NCI-H1417 (cell line): ENCODE measurements at regions not wholly inside any gene's neighbourhood (a gene's known extent, or its start where the extent isn't known, plus 50 kb on each side); places are given as distances from the start of the nearest gene placed in this dataset.
"Not testable (repeated sequence)": the region's sequence is repeated elsewhere in the genome, so short reads cannot be mapped to it uniquely, and the experiment has no call there.

Experiments used
- DNase-seq, 3 experiments: peaks; one replicate each; lab custom pipeline; 2025; lab: John Stamatoyannopoulos, UW

DNA sequence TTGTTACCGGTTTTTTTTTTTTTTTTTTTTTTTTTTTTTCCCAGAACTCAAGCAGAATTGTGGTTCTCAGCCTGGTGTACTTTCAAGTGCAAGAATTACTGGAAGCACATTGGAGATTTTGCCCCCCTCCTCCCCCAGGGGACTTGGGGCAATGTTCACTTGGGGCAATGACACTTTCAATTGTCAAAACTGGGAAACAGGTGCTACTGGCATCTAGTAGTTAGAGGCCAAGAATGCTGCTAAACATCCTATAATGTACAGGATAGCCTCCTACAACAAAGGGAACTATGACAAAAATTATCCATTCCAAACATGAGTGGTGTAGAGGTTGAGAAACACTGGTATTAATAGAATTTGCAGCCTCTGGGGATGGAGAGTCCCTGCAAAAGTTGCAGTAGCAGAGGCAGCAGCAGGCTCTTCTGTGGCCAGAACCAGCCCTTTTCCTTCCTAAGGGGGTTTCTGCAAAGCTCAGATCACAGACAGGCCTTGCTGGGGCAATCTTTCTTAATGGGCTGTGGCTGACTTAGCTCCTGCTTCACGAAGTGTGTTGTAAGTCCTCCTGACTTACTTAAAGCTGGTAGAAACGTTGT is 144.3 kb upstream of the MRPS22 start:
- DNase-seq = no peak

DNA sequence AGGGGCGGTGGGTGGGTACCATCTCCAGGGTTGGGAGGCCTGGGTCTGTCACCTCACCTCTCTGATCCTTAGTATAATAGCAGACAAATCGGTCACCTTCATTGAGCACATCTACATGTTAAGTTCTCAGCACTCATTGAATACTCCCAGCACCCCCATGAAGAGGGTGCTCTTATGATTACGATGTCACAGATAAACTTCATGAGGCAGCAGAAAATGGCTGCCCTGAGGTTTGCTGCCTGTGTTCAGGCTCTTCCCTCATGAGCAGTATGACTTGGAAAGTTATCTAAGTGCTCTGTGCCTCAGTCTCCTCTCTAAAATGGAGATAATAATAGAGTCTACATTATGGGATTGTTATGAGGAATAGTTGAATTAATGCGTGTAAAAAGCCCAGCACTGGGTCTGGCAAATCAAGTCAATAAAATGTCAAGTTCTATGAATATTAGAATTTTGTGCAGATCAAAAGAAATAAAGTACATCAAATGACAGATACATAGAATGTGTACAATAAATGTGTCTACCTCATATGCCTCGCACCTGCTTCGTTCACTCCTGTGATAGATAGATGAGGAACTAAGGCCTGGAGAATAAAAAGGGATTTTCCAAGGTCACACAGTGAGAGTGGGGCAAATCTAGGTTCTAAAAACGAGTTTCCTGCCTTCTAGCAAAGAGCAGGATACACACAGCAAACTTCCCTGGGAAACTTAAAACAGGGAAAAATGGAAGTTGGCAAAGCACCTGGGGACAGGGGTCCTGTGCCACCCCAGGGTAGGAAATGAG is 142.2 kb upstream of the MRPS22 start:
- no peak for DNase-seq

DNA sequence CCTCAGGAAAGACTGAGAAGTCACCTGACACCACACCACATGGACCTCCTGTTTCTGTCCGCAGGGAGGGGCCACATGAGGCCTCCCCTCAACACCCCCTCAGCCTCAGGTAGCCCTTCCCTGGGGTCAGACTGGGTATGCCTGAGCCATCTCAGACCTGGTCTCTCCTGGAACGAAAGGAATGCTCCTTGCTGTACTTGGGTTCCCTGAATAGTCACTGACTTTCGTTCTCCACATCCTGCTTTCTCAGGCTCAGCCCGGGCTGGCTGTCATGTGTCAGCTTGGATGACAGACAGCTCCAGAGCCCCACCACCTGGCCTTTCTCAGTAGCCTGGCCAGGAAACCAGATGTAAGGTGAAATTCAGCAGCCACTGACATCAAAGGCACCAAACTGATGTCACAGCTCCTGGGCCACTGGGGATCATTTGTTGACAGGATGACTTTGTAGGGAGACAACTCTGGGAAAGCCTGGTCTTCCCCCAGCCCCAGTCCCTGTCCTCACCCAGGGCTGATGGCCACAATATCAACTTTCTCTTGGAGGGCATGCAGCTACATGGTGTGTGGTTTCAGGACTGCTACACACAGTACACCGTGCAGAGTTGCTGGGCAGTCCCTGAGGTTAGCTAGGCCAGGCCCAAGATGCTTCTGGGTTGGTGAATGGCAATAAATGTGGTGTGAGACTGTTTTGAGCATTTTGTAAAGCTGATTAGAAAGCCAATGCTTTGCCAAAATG is 141.4 kb upstream of the MRPS22 start:
- DNase-seq = peak in 2 of 3 experiments; percentile 21 to 42

DNA sequence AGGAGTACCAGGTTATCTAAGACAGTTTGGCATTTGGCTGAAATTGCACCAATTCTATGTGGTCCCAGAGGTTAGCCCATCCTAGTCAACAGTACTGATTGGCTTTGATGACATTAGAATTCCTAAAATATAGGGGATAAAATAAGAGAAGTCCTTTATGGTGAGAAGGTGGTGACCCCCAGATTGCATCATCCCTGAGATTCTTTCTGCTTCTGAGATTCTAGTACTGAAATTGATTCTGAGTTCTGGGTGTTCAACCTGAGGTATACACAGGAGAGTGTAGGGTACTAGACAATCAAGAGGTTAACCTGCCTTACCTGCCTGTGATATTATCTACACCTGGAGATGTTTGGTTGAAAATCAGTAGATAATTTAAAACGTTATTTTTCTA is 140.9 kb upstream of the MRPS22 start:
- no peak for DNase-seq

DNA sequence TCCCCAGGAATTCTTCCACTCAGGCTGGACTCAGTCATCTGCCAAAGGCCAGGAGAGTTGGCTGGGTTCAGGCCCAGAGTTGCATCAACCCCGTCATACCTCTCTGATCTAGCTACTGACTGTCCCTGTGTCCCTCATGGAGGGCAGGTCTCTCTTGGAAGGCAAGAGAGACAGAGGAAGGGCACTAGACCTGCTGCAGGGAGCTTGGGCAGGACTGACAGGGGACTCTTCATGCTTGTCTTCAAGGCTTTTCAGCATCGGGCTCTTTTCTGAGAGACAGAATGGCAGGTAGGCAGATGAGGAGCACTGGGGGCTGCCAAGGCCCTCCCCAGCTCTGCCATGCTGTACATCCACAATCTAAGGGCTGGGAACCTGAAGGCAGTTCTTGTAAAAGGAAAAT is 140.1 kb upstream of the MRPS22 start:
- no peak for DNase-seq

DNA sequence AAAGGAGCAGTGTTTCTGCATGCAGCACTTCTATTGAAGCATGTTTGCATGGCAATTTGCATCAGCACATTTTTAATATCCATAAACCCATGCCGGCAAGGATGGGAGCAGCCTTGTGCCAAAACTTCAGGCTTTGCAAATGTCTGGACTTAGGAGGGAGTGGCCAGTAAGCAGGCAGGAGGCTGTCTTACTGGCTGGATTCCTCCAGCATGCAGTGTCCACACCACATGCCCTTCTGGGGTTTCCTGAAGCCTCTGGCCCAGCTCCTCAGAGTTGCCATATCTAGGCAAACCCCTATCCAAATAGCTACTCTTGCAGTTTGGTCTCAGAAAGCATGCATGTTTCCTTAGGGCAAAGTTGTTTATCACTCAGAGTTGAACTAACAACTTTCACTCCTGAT is 139.1 kb upstream of the MRPS22 start:
- no peak for DNase-seq

DNA sequence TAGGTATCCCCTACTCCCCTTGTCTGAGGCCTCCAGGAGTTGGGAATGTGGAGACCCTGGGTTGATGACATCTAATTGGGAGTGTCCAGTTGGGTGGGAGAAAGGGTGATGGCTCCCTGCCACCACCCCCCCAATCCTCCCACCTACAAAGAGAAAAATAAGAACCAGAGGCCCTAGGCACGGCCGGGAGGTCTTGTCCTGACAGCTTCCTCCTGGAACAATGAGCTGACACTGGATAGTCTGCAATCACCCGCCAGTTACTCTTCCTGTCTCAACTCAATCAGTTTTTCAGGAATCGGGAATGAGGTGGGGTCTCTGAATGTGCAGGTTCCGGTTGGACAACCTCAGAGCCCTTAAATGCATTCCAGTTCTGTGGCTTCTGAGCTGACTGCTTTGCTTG is 129.9 kb upstream of the MRPS22 start:
- DNase-seq = no peak

DNA sequence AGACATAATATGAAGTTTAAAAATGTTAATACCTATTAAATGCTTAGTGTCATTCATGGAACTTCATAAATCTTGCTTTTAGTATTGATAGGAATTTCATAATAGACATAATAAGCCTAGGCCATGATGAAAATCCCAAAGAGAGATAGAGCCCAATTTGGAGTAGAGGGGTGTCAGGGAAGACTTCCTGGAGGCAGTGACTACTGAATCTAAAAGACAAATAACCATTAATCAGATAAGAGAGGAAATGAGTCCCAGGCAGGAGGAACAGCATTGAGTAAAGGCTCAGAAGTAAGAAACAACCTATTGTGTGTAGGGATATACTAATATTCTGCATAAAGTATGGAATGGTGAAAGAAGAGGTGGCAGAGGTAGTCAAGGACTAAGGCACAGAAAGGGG is 126.9 kb upstream of the MRPS22 start:
- no peak for DNase-seq

DNA sequence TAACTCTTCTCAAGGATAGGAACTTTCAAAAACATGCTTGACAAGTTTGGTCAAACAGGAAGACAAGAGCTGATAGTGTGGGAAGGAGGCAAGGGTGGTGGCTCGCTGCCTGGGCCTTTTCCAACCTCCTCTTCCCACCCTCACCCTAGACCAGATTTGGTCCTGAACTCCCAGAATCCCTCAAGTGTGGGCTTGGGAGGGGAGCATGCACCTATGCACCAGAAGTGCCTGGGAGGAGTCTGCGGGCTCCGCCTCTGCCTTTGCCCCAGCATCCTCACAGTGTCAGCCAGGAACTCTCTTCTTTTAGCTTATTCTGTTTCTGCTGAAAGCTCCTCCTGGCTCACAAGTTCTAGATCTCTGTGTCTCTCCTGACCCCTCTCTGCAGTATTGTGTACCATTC is 126.2 kb upstream of the MRPS22 start:
- DNase-seq = no peak

DNA sequence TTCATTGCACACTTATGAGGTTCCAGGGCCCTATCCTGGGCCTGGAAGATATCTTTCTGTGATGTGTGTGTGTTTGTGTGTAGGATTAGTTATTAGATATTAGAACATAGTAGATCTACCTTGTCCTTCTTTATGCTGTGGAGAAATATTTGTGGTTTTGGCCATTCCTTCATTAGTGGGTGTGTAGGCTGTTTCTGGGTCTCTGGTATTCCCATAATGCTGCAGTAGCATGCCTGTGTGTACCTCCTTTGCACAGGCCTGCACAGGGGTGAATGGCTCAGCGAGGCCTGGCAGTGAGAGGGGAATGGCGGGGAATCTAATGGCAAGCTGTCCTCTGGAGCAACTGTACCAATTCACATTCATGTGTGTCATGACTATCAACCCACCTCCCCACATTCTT is 125.8 kb upstream of the MRPS22 start:
- no peak for DNase-seq

DNA sequence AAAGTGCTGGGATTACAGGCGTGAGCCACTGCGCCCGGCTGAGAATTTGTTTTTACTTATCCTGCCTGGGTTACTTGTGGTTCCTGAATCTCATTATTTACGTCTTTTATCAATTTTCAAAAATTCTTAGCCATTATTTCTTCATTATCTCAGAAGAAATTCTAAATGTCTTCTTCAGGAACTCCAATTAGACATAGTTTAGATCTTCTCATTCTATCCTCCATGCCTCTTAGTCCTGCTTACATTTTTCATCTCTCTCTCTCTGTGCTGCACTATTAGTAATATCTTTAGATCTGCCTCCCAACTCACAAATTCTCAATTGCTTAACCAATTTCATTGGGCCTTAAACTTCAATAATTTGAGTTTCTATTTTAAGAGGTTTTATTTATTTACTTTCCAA is 124.4 kb upstream of the MRPS22 start:
- no peak for DNase-seq

DNA sequence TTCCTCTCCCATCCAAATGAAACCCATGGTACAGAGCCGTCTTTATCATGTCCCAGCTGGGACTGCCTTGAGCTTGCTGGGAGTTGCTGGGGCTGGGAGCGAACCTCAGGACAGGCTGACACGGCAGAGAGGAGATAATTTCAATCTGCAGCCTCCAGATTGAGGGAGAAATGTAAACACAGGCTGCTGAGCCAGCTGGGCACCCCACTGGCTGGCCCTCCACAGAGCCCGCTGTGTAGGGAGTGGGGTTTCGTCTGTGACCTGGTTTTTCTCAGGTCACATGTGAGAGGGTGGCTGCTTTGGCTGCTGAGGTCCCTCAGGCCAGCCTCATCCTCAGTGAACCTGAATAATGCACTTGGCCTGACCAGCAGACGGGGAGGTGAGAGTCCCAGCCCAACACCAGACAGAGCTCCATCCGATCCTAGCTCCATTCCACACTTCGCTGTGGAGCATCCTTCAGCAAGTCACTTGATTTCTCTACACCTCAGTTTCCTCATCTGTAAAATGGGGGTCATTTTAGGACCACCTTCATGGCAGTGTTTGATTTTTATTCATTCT is 121.6 kb upstream of the MRPS22 start:
- DNase-seq = no peak

DNA sequence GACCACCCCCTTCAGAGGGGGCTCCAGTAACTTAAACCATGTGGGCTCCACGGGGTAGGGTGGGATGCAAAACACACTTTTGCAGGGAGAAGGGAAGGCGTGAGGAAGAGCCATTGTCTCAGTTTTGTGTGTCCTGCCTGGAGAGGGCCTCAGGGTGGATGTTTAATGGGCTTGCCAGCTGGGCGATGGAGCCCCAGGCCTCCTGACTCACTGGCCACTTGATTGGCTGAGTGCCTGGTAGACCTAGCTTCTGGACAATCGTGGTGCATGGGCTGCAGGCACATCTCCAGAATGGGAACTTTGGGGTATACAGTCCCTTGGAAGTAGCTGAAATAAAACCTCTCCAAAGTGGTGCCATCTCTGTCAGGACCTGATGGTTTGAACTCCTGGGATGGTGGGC is 118.3 kb upstream of the MRPS22 start:
- no peak for DNase-seq

DNA sequence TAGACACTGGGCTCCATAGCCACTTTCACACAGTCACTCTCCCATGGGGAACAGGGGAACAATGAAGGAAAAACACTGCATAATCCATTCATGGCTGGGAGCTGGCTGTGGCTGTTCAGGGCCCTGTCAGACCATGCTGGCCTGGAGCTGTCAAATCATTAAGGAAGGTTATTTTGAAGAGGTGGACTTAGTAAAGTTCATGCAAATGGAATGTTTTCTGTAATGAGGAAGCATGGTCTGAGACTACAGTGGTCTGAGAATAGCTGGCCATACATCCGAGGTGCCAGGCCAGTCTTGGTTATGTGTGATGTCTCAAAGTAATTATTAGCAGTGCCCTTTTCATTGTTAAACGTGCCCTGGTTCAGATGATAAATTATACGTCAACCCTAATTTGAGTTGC is 117.1 kb upstream of the MRPS22 start:
- DNase-seq = no peak

DNA sequence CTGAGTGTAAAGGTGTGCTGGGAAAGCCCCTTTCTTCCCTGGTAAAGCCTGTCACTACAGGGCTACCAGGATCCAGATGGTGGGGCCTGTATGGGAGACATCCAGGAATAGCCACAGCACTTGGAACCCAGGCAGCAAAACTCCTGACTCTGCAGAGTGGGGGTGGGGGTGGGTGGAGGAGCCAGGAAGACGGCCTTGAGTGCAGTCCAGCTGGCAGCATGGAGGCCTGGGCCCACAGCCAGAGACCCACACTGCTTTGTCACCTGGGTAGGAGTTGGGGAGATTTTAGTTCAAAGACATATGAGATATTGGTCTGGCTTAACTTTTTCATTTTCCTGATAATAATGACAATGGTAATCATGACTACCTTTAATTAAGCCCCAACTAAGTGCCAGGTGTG is 116.7 kb upstream of the MRPS22 start:
- DNase-seq = no peak

DNA sequence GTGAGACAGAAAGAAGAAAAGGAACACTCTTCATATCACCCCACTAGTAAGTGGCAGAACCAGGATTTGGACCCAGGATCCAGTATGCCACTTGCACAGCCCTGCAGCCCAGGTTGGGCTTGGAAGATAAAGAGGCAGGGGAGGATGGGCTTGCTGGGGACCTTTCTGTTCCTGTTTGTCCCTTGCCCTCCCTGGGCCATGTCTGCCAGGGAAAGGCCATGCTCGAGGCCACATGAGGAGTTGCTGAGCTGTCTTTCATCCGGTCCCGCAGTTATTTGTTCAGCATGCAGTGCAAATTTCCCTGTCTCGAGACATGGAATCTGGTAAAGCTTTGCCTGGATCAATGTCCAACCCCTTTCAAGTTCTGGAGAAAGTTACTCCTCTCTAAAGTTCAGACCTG is 116.0 kb upstream of the MRPS22 start:
- DNase-seq = no peak

DNA sequence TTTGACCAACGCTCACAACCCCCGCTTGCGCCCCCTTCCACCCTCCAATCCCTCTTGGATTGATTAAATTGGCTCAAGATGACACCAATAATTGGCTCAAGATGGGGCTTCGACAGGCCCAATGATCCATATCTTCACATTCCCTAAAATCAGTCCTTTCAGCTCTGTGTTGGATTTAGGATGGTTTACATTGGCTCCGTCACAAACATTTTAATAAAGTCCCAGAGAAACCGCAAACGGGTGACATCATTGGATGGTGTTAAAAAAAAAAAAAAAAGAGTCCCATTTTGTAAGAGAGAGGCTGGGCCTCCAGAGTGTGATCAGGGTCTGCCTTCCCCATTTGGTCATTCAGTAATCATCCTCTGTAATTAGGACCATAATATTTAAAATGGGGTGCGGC is 113.4 kb upstream of the MRPS22 start:
- DNase-seq = no peak

DNA sequence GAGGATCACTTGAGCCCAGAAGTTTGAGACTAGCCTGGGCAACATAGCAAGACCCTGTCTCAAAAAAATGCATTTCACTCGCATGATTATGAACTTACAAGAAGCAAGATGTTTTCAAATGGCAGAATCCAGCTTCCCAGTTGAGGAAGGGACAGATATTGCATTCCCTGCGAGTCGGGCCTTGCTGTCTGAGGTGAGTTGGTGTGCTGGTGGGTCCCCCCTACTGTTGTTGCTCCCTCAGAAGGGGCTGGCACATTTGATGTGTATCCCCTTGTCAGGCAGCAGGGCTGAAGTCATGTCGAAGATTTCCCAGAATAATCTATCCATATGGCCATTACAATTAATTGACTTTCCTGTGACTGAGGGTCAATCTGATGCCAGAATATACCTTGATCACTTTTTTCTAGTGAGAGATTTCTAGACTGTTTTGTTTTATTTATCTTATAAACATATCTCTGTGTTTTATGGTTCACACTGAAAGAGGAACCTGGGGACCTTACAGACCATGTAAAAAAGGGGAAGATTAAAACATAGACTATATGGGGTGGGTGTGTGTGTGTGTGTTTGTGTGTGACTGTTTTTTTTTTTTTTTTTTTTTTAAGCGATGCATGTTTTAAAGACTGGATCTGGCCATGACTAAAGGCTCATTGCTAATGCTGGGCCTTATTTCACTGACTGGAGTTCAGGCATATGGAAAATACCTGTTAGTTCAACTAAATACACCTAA is 112.1 kb upstream of the MRPS22 start:
- no peak for DNase-seq

DNA sequence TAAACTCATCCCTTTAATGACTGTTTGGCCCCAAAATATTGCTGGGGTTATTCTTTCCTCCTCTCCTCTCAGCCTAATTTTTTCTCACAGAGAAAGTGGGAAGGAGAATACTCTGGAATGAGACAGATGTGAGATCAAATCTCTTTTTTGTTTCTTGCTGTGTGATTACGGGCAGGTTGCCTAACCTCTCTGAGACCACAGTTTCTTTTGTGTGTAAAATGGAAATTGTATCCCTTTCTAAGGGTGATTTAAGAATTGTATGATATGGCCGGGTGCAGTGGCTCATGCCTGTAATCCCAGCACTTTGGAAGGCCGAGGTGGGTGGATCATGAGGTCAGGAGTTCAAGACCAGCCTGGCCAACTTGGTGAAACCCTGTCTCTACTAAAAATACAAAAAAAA is 111.5 kb upstream of the MRPS22 start:
- DNase-seq = not testable (repeated sequence)

DNA sequence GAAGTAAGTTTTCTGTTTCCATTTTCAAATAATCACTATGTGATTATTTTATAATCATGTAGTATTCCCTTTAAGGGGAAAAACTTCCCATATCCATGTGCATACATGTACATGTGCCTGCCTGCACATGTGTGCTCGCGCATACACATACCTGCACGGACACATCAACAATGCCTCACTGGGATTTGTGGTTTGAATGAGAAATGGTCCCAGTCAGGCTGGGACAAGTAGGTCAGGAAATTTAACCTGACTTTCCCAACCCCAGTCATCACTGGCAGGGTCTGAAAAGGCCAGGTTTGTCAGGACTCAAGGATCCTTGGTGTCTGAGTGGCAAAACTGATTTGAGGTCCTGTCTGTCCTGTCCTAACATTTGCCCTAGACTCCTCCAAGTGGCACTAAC is 109.3 kb upstream of the MRPS22 start:
- DNase-seq = no peak

DNA sequence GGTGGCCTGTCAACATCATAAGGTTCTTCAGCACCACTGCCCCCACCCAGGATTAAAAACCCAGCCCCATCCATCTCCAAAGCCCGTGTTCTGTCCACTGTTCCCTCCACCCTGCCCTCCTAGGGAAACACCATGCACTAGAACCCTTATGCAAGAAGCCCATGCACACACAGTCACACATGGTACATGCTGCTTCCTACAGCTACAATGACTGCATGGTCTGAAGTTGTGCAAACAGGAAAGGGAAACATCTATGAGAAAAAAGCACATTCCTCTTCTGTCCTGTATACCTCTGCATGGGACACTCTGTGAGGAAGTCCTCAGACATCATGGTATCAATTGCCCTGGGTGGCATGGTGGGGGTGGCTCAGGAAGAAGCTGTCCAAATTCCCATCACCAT is 108.6 kb upstream of the MRPS22 start:
- no peak for DNase-seq

DNA sequence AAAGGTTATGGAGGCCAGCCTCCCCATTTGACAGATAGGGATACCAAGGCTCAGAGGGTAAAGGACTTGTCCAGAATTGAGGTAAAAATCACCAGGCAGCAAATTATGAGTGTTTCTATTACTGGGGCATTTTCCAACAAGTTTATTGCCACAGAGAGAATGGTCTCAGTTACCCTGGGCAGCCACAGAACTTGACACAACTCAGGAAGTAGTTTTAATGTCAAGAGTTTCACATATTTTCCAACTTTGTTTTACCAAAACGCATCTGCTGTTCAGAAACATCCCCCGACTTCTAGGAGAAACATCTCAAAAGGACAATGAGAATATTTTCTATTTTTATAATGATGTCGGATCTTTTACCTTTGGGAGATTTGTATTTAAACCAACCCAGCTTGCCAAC is 107.5 kb upstream of the MRPS22 start:
- DNase-seq = no peak
